Suprapubic skin (tissue), 3 donors: ENCODE measurements at regions not wholly inside any gene's neighbourhood (a gene's known extent, or its start where the extent isn't known, plus 50 kb on each side); places are given as distances from the start of the nearest gene placed in this dataset.

Source experiments
- CTCF ChIP-seq, 2 donors: fragments of 200-600 bp in 1 of 2; fragments of 450-650 bp in 1 of 2; sonication (generic) in 1 of 2; IDR thresholded peaks; one replicate each; pipeline ENCODE4 v1.5.1; 2016 to 2019; ENCODE audit warnings: antibody characterized with exemption in 2 of 2, mild to moderate bottlenecking in 1 of 2, moderate library complexity in 1 of 2
- EP300 ChIP-seq: sonication (generic); formaldehyde crosslinking; IDR thresholded peaks from one replicate; pipeline ENCODE4 v1.6.1; 2017; ENCODE audit warnings: antibody characterized with exemption
- POLR2A ChIP-seq, 2 donors: fragments of 450-650 bp; IDR thresholded peaks; one replicate each; pipeline ENCODE4 v1.6.1; 2017; ENCODE audit warnings: antibody characterized with exemption in 2 of 2, mild to moderate bottlenecking in 2 of 2, moderate library complexity in 2 of 2

DNA sequence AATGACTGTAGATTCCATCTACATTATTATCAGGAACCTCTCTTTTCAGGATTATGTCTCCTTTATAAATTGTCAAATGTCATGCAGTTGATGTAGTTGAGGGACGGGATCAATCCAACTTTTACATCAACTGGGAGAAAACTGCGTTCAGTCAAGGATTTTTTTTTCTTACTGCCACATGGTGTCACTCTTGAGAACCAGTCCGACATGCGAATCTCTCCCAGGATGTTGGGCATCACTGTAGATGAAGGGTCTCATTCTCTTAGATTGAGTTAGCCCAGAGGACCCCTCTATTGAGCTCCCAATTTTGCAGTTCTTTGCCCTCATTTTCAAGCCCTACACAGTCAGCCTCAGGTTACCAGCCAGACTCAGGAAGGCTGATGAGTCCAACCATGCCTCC is 120.3 kb upstream of the PTPRZ1 start:
- TF ChIP-seq POLR2A (IDR thresholded peaks at IDR 0.05) (no peak), CTCF (IDR thresholded peaks at IDR 0.05) (no peak), EP300 (no peak)
